ENCODE measurements at regions not wholly inside any gene's neighbourhood (a gene's known extent, or its start where the extent isn't known, plus 50 kb on each side); places are given as distances from the start of the nearest gene placed in this dataset.

DNA sequence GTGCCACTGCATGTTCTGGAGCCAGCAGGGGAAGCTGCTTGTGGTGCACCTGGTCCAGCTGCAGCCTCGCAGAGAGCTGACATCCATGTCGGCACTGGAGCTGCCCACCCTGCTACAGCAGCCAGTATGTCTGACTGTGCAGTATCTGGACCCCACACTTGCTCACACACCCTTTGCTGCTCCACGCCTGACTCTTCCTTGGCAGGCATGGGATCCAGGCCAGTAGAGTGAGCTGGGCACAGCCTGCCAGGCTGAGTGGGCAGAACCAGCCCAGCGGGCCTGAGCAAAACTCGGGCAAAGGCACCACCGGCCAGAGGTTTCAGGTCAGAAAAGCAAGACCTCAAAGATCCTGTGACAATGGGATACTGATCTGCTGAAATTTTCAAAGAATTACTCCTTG lies 690.1 kb downstream of the STPG2 start:
- DNase-seq, result no peak

DNA sequence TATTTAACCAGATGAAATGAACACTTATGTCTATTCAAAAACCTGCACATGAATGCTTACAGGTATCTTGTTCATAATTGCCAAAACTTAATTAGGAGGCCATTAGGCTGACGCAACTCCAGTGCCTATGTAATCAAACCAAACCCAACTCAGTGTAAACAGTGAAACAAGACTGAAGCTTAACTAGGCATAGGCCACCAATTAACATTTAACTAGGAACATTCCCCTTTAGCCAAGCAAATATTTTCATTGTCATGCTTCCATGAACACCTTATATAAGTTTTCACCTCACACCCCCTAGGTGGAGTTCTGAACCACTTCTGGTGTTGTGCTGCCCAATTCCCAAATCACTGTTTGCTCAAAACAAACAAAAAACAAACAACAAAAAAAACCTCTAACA lies 686.0 kb downstream of the STPG2 start:
- DNase-seq, result no peak

DNA sequence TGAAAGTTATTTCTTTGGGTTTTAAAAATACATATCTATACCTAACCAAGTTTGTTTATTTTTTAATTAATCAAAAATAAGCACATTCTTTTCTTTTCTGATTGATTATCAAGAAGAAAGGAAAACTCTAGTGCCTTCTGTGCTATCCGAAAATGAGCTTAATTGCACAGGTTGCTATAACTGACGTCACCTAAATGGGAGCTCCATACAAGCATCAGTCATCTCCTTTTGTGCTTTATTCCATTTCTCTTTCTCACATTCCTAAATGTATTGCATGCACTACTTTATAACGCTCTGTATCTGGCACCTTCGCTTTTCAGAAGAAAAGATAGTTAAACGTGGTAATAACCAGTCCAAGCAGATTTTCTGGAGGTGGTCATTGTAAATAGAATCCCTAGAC lies 675.0 kb downstream of the STPG2 start:
- no peak for DNase-seq

DNA sequence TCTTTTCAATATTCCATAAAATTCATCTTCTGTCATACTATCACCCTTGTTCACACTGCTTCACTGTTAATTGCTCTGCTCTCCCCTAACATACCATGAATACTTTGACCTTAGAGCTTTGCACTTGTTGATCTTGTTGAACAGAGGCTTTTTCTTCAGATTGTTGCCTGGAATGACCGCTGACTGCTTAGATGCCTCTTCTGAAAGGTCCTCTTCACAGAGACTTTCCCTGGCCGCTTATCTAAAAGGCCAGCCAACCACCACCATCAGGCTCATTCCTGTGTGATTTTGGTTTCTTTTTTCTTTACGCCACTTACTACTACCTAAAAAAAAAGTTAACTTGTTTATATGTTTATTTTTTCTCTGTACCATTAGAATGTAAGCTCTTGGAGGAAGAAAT lies 667.7 kb downstream of the STPG2 start:
- no peak for DNase-seq

DNA sequence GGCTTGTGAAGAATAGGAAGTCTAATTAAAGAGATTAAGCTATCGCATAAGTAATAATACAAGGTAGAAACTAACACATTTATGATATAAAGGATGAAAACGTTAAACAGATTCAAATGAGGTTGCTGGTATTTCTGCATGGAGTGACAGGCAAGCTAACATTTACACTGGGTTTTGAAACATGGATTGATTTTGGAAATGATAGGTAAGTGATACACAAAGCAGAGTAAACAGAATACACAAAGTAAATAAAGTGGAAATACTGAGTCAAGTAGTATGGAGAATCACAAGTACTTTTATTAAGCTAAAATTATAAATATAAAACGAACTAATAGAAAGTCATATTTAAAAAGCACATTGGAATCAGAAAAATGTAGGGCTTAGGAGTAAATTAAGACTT lies 665.3 kb downstream of the STPG2 start:
- no peak for DNase-seq

DNA sequence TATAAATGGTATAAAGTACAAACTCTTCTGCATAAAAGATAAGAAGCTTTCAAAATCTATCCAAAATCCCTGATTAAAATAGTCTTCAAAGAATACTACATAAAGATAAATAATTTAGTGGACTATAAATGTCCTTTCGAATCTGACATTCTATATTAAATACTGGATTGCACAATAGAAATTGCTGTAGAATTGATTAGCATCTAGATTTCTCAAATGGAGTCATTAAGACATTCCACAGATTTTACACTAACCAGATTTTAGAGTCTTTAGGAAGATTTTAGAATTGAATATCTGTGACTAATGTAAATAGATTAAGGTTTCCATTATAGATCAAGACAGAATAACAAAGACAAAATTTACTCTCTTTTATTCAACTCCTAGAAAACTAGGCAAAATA lies 663.9 kb downstream of the STPG2 start:
- no peak for DNase-seq

DNA sequence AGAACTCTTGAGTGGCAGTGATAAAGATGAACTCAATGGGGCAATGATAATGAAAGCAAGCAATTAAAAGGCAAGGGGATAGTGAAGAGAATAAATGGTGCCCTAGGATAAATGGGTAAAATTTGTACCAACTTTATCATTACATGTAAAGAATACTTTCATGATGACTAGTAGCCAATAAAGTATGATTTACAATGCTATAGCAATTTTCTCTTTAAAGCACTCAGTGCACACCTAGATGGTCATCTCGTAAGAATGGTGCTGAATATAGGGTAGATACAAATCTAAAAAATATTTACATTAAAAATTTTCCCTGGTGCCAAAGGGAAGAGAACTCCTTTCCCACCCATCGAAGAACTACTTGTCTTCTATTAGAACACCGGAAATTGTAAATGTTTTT lies 651.4 kb downstream of the STPG2 start:
- DNase-seq, result no peak

DNA sequence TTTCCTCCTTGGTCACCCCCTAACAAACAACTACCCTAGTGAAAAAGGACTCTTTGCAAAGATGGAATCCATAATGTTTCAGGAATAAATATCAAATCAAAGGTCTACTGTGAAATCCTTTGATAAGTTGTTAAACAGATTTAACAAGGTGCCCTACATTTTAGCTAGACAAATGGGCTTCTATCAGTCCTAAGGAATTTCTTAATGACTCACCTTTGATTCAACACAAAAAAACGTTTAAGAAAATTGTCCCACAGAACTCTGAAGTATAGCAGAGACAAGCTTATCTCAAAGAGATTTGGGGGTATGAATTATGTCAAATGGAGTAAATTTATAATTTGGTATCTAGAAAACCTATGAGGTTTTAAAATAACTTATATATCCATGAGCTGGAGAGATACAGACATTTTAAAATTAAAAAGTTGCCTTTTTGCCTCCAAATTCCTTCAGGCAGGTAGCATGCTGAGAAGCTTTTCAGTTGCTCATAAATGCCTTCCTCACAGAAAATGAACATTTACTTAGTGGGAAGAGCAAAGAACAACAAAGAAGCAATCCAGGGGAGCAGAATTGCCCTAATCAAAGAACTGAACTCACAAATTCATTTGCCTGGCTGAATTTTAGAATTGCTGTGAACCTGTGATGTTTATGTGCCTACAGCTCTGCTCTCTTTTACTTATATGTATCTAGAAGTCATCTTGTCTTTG lies 649.3 kb downstream of the STPG2 start:
- no peak for DNase-seq

DNA sequence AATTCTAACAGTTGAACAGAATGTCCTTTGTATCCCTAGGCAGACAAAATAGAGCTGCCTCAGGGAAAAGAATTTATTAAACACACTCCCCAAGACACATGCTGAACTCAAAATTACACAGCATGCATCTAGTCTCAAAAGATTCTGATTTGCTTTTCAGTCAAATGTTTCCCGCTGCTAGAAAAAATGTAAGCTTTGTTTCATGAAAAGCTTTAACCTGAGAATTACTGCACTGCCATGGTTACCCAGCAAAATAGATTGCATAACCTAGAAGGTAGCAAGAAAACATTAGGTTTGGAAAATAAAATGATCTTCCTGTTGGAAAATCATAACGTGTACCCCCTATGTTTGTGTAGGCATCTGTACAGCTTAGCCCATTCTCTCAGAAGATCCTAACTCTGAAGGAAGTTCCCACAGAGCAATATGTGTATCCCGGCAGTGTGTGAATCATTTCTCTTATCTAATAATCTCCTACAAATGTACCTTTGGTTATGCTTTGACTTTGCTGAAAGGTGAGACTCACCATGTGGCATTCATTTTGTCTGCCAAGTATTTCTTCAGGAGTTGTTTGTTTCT lies 646.9 kb downstream of the STPG2 start:
- no peak for DNase-seq

DNA sequence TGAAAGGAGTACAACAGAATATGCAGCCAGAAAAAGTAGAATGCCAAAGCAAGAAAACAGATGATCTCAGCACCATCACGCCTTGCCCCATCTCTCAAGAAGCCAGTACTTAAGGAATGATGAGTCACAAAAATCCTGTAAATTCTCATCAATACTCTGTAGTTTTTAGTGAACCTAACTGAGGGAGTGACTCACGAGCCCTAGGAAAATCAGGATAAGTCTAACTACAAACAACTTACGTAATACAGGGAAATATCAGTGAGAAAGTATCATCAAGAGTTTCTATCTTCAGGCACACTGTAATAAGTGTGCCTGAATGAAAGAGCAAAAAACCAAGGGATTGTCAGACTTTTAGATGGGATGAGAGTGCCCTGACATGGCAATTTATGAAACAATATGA lies 644.4 kb downstream of the STPG2 start:
- DNase-seq, result no peak

DNA sequence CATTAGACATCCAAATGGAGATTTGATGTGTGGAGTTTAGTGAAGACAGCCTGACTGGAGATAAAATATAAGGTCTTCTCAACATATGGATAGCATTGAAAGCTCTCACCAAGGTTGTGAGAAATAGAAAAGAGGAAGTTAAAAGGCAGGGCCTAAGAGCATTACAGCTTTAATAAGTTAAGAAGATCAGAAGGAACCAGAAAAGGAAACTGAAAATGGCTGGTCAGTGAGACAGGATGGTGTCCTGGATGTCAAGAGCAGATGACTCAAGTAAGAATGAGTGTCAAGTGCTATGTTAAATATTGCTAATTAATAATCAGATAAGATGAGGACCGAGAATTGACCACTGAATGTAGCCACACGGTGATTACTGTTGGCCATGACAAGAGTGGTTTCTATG lies 642.9 kb downstream of the STPG2 start:
- DNase-seq, result no peak

DNA sequence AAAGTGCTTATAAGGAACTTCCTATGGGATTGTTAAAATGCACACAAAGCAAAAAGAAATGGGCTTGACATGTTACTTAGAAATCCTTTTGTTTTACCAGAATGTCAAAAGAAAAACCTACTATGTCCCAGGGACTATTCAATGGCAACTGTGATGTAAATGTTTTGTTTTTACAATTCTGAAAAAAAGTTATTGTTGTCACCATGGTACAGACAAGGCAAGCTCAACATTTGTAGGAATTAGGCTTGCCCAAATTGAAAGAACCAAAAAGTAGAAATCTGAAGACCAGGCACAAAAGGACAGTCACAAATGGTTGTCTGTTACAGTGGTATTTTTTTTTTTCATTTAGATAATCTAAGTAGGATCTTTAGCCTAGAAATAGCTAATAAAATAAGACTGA lies 638.6 kb downstream of the STPG2 start:
- no peak for DNase-seq

DNA sequence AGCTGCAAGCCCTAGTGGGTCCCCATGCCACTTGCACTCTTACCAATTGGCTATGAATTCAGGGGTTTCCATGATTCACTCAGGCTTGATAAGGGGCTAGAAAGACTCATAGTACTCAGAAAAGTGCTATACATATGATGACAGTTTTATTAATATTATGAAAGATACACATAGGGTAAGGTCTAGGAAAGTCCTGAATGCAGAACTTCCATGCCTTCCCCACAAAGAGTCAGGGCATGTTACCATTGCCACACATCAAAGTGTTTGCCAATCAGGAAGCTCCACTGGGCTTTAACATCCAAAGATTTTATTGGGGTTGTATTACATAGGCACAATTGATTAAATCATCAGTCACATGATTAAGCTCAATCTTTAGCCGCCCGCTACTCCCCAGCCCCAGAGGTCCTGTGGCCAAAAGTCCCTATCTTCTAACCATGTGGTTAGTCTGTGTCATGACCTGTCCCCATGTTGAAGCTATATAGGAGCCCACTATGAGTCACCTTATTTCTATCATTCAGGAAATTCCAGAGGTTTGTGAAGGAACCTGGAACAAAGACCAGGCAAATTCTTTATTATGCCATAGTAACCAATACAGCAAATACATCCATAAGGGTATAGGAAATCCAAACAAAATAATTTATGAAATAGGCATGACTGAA lies 635.6 kb downstream of the STPG2 start:
- no peak for DNase-seq

Data from left hindlimb (tissue), 1 donor.